Mesothelial cell of epicardium (in vitro differentiated cells): ENCODE measurements at regions not wholly inside any gene's neighbourhood (a gene's known extent, or its start where the extent isn't known, plus 50 kb on each side); places are given as distances from the start of the nearest gene placed in this dataset.
"Not testable (repeated sequence)": the region's sequence is repeated elsewhere in the genome, so short reads cannot be mapped to it uniquely, and the experiment has no call there.

ENCODE experiments used
- DNase-seq, 2 experiments: peaks; one replicate each; pipeline ENCODE4 v3.0.0; 2021; ENCODE audit warnings: low spot score in 2 of 2; ENCODE audit not compliant: unreplicated experiment in 2 of 2
- H3K27ac Mint-ChIP-seq: 2 replicates; pipeline ENCODE4 v1.8.0; 2021; ENCODE audit warnings: mixed read lengths
- H3K27me3 Mint-ChIP-seq: 2 replicates; pipeline ENCODE4 v1.8.0; 2021; ENCODE audit warnings: low read depth, mixed read lengths
- H3K36me3 Mint-ChIP-seq: 2 replicates; pipeline ENCODE4 v1.8.0; 2021; ENCODE audit warnings: mixed read lengths
- H3K4me1 Mint-ChIP-seq: 2 replicates; pipeline ENCODE4 v1.8.0; 2021; ENCODE audit warnings: mixed read lengths
- H3K4me3 Mint-ChIP-seq: 2 replicates; pipeline ENCODE4 v1.8.0; 2021; ENCODE audit warnings: mild to moderate bottlenecking, moderate library complexity, mixed read lengths
- H3K9me3 Mint-ChIP-seq: 2 replicates; pipeline ENCODE4 v1.8.0; 2021; ENCODE audit warnings: mixed read lengths
- CTCF ChIP-seq: fragments of 200-600 bp; sonication (generic); IDR thresholded peaks from one replicate; pipeline ENCODE4 v1.5.0; 2021; ENCODE audit warnings: antibody characterized with exemption; ENCODE audit not compliant: unreplicated experiment

GRCh38 chr7:119896386-119896785 lies 376.6 kb upstream of the KCND2 start:
- Mint-ChIP-seq H3K9me3 (peaks cover 14% of the 10 kb centered on the region), H3K27me3 (no peaks in the 10 kb centered on the region), H3K4me3 (no peak overlapping the region), H3K4me1 (peaks cover 7% of the 10 kb centered on the region), H3K36me3 (peaks cover 3% of the 10 kb centered on the region), H3K27ac (no peak overlapping the region)
- TF ChIP-seq CTCF = no peak
- no peak for DNase-seq

GRCh38 chr7:119900996-119901672 lies 371.8 kb upstream of the KCND2 start:
- no peaks in the 10 kb centered on the region for H3K27me3 Mint-ChIP-seq
- TF ChIP-seq CTCF = no peak
- H3K4me3 Mint-ChIP-seq = no peak overlapping the region
- H3K9me3 Mint-ChIP-seq = peaks cover 14% of the 10 kb centered on the region
- H3K27ac Mint-ChIP-seq = no peak overlapping the region
- H3K4me1 Mint-ChIP-seq = peaks cover 16% of the 10 kb centered on the region
- peaks cover 3% of the 10 kb centered on the region for H3K36me3 Mint-ChIP-seq
- no peak for DNase-seq

- no peak for DNase-seq
- no peak for TF ChIP-seq CTCF
- no peaks in the 10 kb centered on the region for H3K27me3 Mint-ChIP-seq
- no peak overlapping the region for H3K27ac Mint-ChIP-seq
- H3K36me3 Mint-ChIP-seq = no peaks in the 10 kb centered on the region
- H3K4me3 Mint-ChIP-seq = no peak overlapping the region
- H3K4me1 Mint-ChIP-seq = peaks cover 16% of the 10 kb centered on the region
- peaks cover 2% of the 10 kb centered on the region for H3K9me3 Mint-ChIP-seq
Measured at GRCh38 chr7:119903085-119903484, 369.9 kb upstream of the KCND2 start.

GRCh38 chr7:119905495-119905894 lies 367.5 kb upstream of the KCND2 start:
- TF ChIP-seq CTCF = no peak
- no peaks in the 10 kb centered on the region for H3K27me3 Mint-ChIP-seq
- H3K9me3 Mint-ChIP-seq = peaks cover 3% of the 10 kb centered on the region
- no peak for DNase-seq
- H3K27ac Mint-ChIP-seq = no peak overlapping the region
- no peaks in the 10 kb centered on the region for H3K36me3 Mint-ChIP-seq
- H3K4me3 Mint-ChIP-seq = no peak overlapping the region
- H3K4me1 Mint-ChIP-seq = peaks cover 16% of the 10 kb centered on the region

GRCh38 chr7:119908948-119909347 lies 364.0 kb upstream of the KCND2 start:
- no peak overlapping the region for H3K27ac Mint-ChIP-seq
- H3K36me3 Mint-ChIP-seq = no peaks in the 10 kb centered on the region
- H3K9me3 Mint-ChIP-seq = peaks cover 6% of the 10 kb centered on the region
- TF ChIP-seq CTCF = no peak
- DNase-seq = no peak
- H3K4me3 Mint-ChIP-seq = no peak overlapping the region
- H3K4me1 Mint-ChIP-seq = peaks cover 2% of the 10 kb centered on the region
- no peaks in the 10 kb centered on the region for H3K27me3 Mint-ChIP-seq

GRCh38 chr7:119914119-119914518 lies 358.9 kb upstream of the KCND2 start:
- H3K4me3 Mint-ChIP-seq, H3K27ac Mint-ChIP-seq, H3K27me3 Mint-ChIP-seq, DNase-seq, H3K36me3 Mint-ChIP-seq, H3K4me1 Mint-ChIP-seq: not testable (repeated sequence)
- H3K9me3 Mint-ChIP-seq = peaks cover 23% of the 10 kb centered on the region
